ENCODE measurements at regions not wholly inside any gene's neighbourhood (a gene's known extent, or its start where the extent isn't known, plus 50 kb on each side); places are given as distances from the start of the nearest gene placed in this dataset.
"Not testable (repeated sequence)": the region's sequence is repeated elsewhere in the genome, so short reads cannot be mapped to it uniquely, and the experiment has no call there.

DNA sequence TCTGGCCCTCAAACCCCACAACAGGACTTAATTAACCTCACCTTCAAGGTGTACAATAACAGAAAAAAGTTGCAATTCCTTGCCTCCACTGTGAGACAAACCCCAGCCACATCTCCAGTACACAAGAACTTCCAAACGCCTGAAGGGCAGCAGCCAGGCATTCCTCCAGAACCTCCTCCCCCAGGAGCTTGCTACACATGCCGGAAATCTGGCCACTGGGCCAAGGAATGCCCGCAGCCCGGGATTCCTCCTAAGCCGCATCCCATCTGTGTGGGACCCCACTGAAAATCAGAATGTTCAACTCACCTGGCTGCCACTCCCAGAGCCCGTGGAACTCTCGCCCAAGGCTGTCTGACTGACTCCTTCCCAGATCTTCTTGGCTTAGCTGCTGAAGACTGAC is 901.5 kb downstream of the TAF11L14 start:
- not testable (repeated sequence) for DNase-seq (ENCODE audit: low read depth in 2 of 2)

DNA sequence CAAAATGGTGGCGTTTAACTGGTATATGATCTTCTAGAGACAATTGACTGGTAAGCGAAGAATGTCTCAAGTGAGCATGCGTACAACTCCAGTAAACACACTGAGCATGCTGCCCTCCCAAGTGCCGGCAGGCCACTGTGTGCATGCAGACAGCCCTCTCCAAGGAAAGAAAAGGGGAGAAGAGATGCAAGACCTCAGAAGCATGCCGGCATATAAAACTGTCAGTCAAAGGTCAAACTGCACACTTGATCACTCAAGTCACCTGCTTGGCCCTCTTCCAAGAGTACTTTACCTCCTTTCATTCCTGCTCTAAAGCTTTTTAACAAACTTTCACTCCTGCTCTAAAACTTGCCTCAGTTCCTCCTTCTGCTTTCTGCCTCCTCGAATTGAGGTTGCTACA is 910.2 kb downstream of the TAF11L14 start:
- DNase-seq (ENCODE audit: low read depth in 2 of 2), result no peak

- DNase-seq (ENCODE audit: low read depth in 2 of 2), result no peak
Observed at GRCh38 chr5:18546591-18546990, 912.3 kb downstream of the TAF11L14 start.

DNA sequence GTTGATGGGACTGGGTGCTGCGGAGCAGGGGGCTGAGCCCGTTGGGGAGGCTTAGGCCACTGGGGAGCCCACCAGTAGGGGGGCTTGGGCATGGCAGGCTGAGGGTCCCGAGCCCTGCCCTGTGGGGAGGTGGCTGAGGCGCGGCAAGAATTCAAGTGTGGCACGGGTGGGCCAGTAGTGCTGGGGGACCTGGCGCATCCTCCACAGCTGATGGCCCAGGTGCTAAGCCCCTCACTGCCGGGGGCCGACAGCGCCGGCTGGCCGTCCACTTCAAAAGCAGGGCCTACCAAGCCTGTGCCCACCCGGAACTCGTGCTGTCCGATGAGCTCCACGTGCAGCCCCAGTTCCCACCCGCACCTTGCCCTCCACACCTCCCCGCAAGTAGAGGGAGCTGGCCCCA is 917.5 kb downstream of the TAF11L14 start:
- DNase-seq (ENCODE audit: low read depth in 2 of 2), result no peak

GRCh38 chr5:18553269-18553668 is 919.0 kb downstream of the TAF11L14 start:
- no peak for DNase-seq (ENCODE audit: low read depth in 2 of 2)

DNA sequence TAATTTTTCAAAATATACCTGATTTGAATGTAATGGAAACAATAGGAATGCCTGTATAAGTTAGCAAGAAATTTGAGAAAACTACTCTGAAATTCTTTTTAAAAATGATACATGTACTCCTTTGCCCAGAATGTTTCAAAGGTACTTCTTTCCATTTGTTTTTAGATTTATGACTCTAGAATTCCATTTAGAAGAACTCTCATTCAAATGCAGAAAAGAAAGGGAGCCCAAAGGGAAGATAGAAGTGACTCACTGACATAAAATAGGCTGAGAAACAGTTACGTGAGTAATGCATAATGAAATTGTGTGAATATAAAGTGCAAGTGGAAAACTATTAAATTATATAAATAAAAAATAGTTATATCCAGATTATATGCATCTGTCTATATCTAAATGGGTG is 926.3 kb downstream of the TAF11L14 start:
- DNase-seq (ENCODE audit: low read depth in 2 of 2), result no peak

- DNase-seq (ENCODE audit: low read depth in 2 of 2), result no peak
Observed at GRCh38 chr5:18563853-18564252, 929.6 kb downstream of the TAF11L14 start.

- no peak for DNase-seq (ENCODE audit: low read depth in 2 of 2)
Observed at GRCh38 chr5:18566671-18567070, 932.4 kb downstream of the TAF11L14 start.

DNA sequence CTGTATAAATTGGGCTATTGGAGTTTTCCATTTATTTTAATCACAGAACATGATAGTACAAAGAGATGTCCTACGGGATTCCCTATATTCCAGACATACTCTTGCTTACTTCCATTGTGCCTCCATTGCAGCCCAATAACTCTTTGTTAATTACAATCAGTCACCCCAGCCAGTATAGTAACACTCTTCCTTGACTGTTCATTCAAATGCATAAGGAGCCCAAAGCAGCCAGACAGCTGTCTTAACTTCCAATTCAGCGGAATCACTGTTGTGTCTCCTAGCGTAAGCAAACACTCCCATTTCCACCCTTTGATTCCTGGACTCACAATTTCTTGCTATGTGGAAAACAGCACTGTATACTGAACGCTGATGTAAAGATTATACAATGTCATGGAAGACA is 942.3 kb downstream of the TAF11L14 start:
- DNase-seq (ENCODE audit: low read depth in 2 of 2), result no peak

DNA sequence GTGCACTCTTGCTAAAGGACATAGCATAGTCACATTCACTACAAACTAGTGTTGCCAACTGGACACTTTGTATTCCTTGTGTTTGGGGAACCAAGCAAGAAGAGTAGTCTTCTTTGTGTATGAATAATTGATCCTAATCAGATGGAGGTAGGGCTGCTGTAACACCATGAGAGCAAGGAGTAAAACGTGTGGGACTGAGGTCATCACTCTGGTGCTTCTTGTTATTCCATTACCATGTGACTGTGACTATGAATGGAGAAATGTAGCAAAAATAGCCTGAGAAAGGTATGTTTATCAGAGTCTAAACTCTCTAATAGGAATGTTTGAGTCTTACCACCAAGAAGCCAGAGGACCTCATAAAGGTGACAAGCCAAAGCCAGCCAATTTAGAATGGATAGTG is 966.9 kb downstream of the TAF11L14 start:
- no peak for DNase-seq (ENCODE audit: low read depth in 2 of 2)

GRCh38 chr5:18602402-18602801 is 968.1 kb downstream of the TAF11L14 start:
- no peak for DNase-seq (ENCODE audit: low read depth in 2 of 2)

GRCh38 chr5:18605186-18605585 is 970.9 kb downstream of the TAF11L14 start:
- no peak for DNase-seq (ENCODE audit: low read depth in 2 of 2)

DNA sequence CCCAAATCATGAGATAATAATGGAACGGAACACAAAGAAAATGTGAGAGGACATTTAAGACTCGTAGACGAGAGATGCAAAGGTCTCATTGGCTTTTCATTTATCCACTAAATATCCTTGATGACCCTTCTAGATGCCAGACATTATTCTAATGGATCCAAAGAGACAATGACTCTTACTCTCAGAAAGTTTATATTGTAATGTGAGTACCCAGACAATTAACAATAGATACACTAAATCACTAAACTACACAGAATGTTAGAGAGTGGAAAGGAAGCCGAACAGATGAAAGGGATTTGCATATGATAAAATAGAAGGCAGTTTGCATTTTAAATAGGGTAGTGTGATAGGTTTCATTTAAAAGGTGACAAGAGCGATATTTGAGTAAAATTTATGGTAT is 973.3 kb downstream of the TAF11L14 start:
- no peak for DNase-seq (ENCODE audit: low read depth in 2 of 2)

GRCh38 chr5:18617191-18617590 is 982.9 kb downstream of the TAF11L14 start:
- not testable (repeated sequence) for DNase-seq (ENCODE audit: low read depth in 2 of 2)

DNA sequence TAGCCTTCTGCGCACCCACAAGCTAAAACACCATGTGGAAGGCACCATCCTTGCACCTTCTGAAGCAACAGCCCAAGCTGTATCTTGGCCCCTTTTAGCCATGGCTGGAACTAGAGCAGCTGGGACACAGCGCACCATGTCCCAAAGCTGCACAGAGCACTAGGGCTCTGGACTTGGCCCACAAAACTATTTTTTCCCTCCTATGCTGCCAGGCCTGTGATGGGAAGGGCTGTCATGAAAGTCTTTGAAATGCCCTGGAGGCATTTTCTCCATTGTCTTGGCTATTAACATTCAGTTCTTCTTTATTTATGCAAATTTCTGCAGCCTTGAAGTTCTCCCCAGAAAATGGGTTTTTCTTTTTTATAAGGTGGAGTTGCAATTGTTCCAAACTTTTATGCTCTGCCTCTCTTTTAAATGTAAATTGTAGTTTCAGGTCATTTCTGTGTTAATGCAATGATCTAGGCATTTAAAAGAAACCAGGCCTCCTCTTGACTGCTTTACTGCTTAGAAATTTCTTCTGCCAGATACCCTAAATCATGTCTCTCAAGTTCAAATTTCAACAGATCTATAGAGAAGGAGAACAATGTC is 996.3 kb downstream of the TAF11L14 start:
- DNase-seq (ENCODE audit: low read depth in 2 of 2), result no peak

DNA sequence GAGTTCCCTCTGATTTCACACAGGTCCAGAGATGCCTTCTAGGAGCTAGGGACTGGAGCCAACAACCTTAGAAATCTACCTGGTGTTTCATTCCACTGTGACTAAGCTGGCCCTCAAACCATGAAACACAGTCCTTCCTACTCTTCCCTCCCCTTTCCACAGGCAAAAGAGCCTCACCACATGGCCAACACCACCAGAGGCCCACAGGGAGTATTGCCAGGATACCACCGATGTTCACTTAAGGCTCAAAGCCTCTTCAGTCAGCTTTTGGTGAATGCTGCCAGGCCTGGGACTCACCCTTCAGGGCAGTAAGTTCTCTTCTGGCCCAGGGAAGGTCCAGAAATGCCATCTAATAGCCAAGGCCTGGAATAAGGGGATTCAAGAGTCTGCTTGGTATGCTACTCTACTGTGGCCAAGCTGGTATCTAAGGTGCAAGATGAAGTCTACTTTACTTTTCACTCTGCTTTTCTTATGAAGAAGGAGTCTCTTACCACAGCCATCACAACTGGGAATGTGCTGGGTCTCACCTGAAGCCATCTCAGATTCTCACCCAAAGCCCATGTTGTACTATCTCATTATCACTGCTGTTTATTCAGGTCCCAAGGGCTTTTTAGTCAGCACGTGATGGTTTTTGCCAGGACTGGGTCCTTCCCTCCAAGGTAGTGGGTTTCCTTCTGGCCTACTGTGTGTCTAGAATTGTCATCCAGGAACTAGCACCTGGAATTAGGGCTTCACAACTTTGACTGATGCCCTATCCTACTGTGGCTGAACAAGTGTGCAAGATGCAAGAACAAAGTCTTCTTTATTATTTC is 1018.4 kb downstream of the TAF11L14 start:
- DNase-seq (ENCODE audit: low read depth in 2 of 2), result no peak

DNA sequence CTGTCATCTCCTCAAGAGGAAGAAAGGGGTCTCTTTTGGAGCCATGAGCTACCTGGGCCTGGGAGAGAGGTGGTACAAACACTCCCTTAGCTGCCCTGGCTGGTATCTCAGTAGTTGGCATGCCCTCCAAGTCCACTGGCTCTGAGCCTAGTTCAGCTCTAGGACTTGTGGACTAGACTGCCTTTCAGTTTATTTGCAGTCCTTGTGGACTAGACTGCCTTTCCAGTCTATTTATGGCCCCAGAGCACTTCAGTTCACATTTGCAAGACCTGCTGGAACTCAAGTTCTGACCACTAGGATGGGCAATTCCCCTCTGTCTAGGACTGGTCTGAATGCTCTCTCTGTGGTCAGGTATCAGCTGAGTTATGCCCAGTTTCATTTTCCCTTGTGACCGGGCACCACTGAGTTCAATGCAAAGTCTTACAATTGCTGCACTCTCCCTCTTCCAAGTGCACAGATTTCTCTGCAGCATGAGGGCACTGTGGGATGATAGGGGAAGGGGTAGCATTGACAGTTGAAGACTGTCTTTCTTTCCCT is 1019.0 kb downstream of the TAF11L14 start:
- no peak for DNase-seq (ENCODE audit: low read depth in 2 of 2)

- no peak for DNase-seq (ENCODE audit: low read depth in 2 of 2)
Observed at GRCh38 chr5:18660511-18660910, 1026.3 kb downstream of the TAF11L14 start.

DNA sequence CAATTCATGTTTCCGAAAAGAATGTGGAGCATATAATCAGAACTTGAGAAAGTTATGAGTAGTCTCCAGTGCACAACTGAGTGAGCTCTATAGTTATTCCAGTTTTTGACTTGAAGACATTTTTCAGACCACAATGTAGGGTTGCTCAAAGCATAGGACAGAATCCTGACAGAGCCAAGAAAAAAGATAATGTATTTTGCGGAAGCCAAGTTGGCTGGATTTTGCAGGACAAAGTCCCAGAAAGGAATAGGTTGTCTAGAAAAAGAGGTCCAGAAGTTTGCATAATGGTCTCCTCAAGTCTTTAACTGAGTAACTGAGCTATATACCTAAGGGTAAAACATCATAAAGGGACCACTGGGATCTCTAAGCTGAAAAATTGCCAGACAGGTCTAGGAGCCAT is 1028.0 kb downstream of the TAF11L14 start:
- DNase-seq (ENCODE audit: low read depth in 2 of 2), result no peak

GRCh38 chr5:18674212-18674611 is 1040.0 kb downstream of the TAF11L14 start:
- not testable (repeated sequence) for DNase-seq (ENCODE audit: low read depth in 2 of 2)

DNA sequence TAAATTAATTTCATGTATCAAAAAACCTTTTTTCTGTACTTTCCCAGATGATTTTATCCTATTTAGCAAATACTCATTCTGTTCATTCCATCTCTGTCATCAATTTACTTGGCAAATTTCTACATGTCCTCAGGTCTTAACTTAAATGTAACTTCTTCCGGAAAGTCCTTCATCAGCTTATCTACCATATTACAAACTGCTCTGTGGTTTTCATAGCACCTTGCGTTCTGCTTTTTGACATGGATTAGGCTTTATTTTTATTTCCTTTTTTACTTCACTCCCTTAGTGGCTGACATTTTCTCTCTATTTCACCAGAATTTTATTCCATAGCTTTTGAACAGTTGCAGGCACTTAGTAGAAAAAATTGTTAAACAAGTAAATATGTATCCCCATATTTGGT is 1040.8 kb downstream of the TAF11L14 start:
- DNase-seq (ENCODE audit: low read depth in 2 of 2), result no peak

DNA sequence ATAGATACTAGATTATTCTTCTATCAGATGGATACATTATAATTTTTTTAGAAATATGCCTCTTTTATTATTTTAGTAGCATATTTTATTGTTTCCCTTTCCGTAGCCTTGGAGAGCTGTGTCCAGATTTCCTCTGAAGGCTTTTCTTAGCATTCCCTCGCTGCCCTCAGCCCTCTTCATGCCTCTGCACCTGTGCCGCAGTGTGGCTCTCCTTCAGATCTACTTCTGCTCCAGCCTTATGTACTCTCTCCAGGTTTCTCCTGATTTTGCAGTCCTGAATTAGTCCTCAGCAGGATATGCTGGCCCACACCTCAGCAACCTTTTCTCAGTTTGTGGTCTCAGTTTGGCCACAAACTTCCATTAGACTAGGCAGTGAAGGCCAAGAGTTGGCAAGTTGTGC is 1052.0 kb downstream of the TAF11L14 start:
- no peak for DNase-seq (ENCODE audit: low read depth in 2 of 2)

GRCh38 chr5:18687429-18687828 is 1053.2 kb downstream of the TAF11L14 start:
- DNase-seq (ENCODE audit: low read depth in 2 of 2), result no peak
